SKM-1 (cell line): ENCODE measurements at regions not wholly inside any gene's neighbourhood (a gene's known extent, or its start where the extent isn't known, plus 50 kb on each side); places are given as distances from the start of the nearest gene placed in this dataset.

Source experiments
- DNase-seq: peaks from one replicate; lab custom pipeline; 2025; ENCODE audit not compliant: unreplicated experiment; lab: John Stamatoyannopoulos, UW

DNA sequence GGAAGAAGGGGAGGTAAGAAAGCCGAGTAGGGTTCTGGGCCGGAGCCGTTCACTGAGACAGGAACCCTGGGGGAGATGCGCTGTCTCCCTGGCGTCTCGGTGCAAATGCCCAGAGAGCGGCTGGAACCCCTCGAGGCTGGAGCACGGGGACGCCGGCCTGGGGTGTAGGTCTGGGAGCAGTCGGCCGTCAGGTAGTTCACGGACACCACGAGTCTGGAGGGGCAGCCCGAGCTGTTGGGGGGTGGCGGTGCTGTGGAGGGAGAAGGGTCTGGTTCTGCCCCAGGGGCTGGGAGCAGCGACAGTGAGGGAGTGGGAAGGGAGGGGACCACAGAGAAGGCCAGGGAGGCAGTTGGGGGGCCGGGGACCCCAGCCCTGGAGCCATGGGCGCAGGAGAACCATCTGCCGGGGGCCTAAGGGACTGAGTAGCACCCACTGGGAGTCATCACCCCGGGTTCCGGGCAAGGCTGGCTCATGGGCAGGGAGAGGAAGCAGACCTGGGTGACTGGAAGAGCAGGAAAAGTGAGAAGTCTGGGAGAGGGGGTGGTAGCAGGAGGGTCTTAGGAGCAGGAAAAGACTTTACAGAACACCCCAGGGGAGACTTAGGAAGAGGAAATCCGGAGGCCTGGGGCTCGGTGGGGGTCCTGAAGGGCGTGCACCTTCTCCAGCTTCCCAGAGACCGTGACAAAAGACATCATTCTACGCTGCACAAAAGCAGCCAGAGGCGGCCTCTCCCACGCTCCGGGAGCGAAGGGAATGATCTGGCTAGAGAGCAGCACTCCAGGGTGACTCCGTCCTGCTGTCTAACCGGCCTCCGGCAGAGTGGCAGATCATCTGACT is 173.1 kb upstream of the SOX1 start:
- no peak for DNase-seq

GRCh38 chr13:111895896-111896821 is 170.8 kb upstream of the SOX1 start:
- no peak for DNase-seq

DNA sequence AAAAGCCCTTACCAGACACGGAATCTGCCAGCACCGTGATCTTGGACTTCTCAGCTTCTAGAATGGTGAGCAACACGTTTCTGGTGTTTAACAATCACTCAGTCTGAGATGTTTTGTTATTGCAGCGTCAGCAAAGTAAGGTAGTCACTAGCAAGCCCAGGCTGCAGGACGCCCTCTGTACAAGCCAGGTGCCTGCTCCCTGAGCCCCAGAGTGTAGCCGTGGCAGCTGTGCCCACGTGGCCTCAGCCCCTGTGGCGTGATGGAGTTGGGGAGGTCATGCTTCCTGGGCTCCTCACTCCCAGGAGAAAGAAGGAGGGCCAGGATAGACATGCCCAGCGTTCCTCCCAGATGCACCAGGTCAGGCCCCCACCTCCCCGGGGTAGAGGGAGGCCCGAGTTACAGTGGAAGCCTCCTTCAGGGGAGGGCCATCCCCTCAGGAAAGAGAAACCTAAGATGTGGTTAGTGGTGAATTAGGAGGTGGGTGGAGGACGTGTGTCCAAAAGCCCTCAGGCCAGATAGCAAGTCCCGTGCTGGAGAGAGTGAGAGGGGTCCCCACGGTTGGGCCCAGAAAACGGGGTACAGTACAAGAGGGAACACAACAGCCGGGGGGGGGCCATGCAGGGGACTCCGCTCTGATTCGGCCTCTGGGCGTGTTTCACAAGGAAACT is 169.6 kb upstream of the SOX1 start:
- DNase-seq = no peak

GRCh38 chr13:111897846-111898215 is 169.1 kb upstream of the SOX1 start:
- DNase-seq = no peak

- no peak for DNase-seq
Measured at GRCh38 chr13:111898956-111899713, 167.8 kb upstream of the SOX1 start.

DNA sequence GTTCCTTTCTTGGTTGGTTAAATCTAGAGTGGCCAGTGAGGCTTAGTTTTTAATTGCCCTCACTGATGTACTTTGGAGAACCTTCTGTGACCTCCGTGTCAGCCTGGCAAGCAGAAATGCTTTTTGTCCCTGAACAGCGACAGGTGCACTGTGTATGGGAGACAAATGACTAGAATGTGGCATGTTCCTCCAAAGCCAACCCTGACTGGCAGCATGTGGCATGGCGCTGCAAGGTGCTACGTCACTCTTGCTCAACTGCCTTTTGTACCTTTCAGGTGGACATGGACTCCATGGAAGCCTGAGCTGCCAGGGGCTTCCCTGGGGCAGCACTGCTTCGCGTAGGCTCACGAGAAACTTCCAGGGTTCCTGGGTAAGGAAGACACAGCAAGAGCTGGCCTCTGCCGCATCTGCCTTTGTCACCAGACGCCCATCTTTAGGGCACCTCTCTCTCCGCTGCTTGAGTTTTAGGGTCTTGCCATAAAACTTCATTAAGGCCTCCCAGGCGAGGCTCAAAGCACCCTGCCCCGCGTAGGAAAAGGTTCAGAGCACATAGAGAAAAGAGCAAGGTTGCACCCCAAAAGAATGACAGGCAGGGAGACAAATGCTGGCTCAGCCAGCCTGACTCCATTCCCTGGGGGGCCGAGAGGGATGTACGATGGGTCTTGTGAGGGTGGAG is 167.1 kb upstream of the SOX1 start:
- no peak for DNase-seq

- no peak for DNase-seq
Measured at GRCh38 chr13:111900390-111901131, 166.4 kb upstream of the SOX1 start.

GRCh38 chr13:111901267-111901915 is 165.6 kb upstream of the SOX1 start:
- DNase-seq = no peak

- no peak for DNase-seq
Measured at GRCh38 chr13:111902726-111903125, 164.2 kb upstream of the SOX1 start.

DNA sequence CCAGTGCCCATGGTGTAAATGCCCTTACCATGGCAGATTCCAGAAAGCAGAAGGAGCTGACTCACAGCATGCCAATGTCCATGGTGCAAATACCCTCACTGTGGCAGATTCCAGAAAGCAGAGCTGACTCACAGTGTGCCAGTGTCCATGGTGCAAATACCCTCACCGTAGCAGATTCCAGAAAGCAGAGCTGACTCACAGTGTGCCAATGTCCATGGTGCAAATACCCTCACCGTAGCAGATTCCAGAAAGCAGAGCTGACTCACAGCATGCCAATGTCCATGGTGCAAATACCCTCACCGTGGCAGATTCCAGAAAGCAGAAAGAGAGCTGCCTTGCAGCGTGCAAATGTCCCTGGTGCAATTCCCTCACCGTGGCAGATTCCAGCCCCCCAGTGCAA is 163.8 kb upstream of the SOX1 start:
- DNase-seq = no peak

GRCh38 chr13:111904166-111904565 is 162.8 kb upstream of the SOX1 start:
- DNase-seq = no peak

- DNase-seq = no peak
Measured at GRCh38 chr13:111904701-111905608, 162.0 kb upstream of the SOX1 start.

DNA sequence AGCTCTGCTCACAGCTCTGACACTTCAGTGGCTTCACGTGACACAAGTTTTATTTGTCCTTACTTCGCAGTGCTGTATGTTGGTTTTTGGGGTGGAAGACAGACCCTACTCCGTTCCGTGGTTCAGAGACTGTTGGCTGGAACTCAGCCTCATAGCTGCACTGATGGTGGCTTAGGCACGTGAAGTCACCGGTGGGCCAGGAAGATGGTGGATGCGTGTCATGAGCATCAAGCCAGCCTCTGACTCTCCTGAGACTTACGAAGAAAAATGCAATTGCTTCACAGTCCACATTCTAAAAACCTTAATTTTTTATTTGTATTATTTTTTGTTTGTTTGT is 161.4 kb upstream of the SOX1 start:
- no peak for DNase-seq

GRCh38 chr13:111906306-111906705 is 160.6 kb upstream of the SOX1 start:
- DNase-seq = no peak

DNA sequence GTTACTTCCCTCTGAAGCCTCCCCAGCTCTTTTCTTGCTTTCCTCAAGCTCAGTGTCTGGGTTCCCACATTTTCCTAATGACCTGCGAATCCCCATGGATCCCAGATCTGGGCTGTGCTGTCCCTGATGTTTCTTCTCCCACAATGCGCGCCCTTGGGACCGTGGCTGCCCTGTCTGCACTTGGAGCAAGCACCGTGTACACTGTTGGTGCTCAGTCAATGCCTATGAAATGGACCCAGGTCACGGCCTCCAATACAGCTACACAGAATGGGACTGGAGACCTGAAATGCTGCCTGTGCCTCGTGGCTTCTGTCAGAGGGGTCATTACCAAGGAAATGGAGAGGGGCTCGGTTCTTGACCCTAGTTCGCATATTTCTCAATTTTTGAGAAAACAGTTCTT is 160.1 kb upstream of the SOX1 start:
- DNase-seq = no peak

GRCh38 chr13:111907341-111907880 is 159.5 kb upstream of the SOX1 start:
- no peak for DNase-seq

DNA sequence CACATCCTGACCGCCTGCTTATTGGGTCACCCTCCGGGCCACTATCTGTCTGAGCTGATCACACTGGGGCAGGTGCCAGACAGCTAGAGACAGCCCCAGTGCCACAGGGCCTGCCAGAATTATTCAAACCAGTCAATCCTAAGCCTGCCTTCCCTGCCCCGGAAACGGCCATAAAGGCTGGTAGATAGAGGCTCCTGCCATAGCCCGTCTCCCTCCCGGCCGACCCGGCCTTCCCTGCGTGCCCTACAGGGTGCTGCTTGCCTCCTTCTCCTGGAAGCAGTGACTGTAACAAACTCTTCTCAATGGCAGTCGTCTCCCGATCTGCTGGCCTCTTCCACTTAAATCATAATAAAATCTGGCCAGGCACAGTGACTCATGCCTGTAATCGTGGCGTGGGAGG is 158.6 kb upstream of the SOX1 start:
- DNase-seq = no peak

DNA sequence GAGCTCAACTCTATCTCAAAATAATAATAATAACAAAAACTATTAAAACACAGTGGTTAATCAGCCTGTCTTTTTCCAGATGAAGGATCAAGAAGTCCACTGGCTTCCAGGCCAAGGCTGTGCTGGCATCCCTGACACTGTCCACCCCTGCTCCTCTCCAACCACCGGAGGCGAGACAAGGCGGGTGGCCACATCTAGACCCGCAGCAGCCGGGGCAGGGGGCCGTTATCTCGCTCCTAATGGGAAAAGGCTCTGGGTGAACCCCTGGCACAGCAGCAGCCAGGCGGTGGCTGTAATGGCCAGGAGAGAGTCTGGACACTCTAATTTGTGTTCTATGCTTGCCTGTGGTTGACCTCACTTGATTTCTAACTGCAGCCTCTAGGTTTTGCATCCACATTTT is 158.0 kb upstream of the SOX1 start:
- no peak for DNase-seq
